Tibial nerve (tissue), 4 donors: ENCODE measurements at regions not wholly inside any gene's neighbourhood (a gene's known extent, or its start where the extent isn't known, plus 50 kb on each side); places are given as distances from the start of the nearest gene placed in this dataset.
"Not testable (repeated sequence)": the region's sequence is repeated elsewhere in the genome, so short reads cannot be mapped to it uniquely, and the experiment has no call there.

Source experiments
- DNase-seq, 2 donors: peaks; one replicate each; pipeline ENCODE4 v3.0.0-alpha.2; 2019; ENCODE audit warnings: low spot score in 2 of 2
- H3K27ac ChIP-seq, 4 donors: fragments of 200-600 bp; sonication (generic) in 3 of 4; one replicate each; pipeline ENCODE4 v1.5.1; 2017 to 2019; ENCODE audit warnings: mild to moderate bottlenecking in 1 of 4
- H3K27me3 ChIP-seq, 2 donors: fragments of 200-600 bp; sonication (generic) in 1 of 2; one replicate each; pipeline versions ENCODE4 v1.5.1 to v1.6.0; 2017 to 2019
- H3K36me3 ChIP-seq, 3 donors: fragments of 200-600 bp; sonication (generic); one replicate each; pipeline ENCODE4 v1.5.1; 2018 to 2019
- H3K4me1 ChIP-seq, 4 donors: fragments of 200-600 bp; sonication (generic) in 3 of 4; one replicate each; pipeline ENCODE4 v1.5.1; 2017 to 2019
- H3K4me3 ChIP-seq, 4 donors: fragments of 200-600 bp; sonication (generic) in 3 of 4; one replicate each; pipeline ENCODE4 v1.5.1; 2017 to 2019; ENCODE audit warnings: mild to moderate bottlenecking in 1 of 4, moderate library complexity in 1 of 4
- H3K9me3 ChIP-seq, 4 donors: fragments of 200-600 bp; sonication (generic) in 3 of 4; one replicate each; pipeline ENCODE4 v1.5.1; 2017 to 2019
- EP300 ChIP-seq, 2 donors: sonication (generic); formaldehyde crosslinking; IDR thresholded peaks; one replicate each; pipeline ENCODE4 v1.6.1; 2017; ENCODE audit warnings: antibody characterized with exemption in 2 of 2, mild to moderate bottlenecking in 1 of 2
- POLR2A ChIP-seq, 2 donors: fragments of 450-650 bp; IDR thresholded peaks; one replicate each; pipeline ENCODE4 v1.6.1; 2017; ENCODE audit warnings: antibody characterized with exemption in 2 of 2, mild to moderate bottlenecking in 2 of 2, moderate library complexity in 2 of 2
- WGBS, 2 donors: methylation state at CpG; one replicate each; pipeline ENCODE4 v1.1.5; 2018; 5-methylcytosine and 5-hydroxymethylcytosine counted together
- TF ChIP-seq, protein P1 (sequence below), 5 experiments: fragments of 200-600 bp in 3 of 5; fragments of 450-650 bp in 2 of 5; sonication (generic) in 3 of 5; IDR thresholded peaks; one replicate each; pipeline ENCODE4 v1.5.1; 2016 to 2019; ENCODE audit warnings: antibody characterized with exemption in 5 of 5, mild to moderate bottlenecking in 3 of 5, moderate library complexity in 2 of 5

DNA sequence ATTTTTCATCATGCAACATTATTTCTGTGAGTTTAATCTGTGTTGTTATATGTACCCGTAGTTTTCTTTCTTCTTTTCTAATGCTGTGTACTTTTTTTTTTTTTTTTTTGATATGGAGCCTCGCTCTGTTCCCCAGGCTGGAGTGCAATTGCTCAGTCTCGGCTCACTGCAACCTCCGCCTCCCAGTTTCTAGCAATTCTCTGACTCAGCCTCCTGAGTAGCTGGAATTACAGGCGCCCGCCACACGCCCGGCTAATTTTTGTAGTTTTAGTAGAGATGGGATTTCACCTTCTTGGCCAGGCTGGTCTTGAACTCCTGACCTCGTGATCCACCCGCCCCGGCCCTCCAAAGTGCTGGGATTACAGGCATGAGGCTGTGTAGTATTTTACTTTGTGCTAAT is 155.4 kb downstream of the GALR1 start:
- WGBS, 2 donors = 84% methylated on average over 11 of the region's 11 CpGs
- TF ChIP-seq, protein P1, sequence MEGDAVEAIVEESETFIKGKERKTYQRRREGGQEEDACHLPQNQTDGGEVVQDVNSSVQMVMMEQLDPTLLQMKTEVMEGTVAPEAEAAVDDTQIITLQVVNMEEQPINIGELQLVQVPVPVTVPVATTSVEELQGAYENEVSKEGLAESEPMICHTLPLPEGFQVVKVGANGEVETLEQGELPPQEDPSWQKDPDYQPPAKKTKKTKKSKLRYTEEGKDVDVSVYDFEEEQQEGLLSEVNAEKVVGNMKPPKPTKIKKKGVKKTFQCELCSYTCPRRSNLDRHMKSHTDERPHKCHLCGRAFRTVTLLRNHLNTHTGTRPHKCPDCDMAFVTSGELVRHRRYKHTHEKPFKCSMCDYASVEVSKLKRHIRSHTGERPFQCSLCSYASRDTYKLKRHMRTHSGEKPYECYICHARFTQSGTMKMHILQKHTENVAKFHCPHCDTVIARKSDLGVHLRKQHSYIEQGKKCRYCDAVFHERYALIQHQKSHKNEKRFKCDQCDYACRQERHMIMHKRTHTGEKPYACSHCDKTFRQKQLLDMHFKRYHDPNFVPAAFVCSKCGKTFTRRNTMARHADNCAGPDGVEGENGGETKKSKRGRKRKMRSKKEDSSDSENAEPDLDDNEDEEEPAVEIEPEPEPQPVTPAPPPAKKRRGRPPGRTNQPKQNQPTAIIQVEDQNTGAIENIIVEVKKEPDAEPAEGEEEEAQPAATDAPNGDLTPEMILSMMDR (IDR thresholded peaks at IDR 0.05) = no peak
- no peak for TF ChIP-seq POLR2A (IDR thresholded peaks at IDR 0.05)
- no peak for TF ChIP-seq EP300 (IDR thresholded peaks at IDR 0.05)
- Histone ChIP-seq H3K27ac (no peak overlapping the region), H3K4me3 (no peak overlapping the region), H3K27me3 (no peaks in the 10 kb centered on the region), H3K4me1 (no peaks in the 10 kb centered on the region), H3K36me3 (no peaks in the 10 kb centered on the region), H3K9me3 (no peaks in the 10 kb centered on the region)
- DNase-seq = no peak

DNA sequence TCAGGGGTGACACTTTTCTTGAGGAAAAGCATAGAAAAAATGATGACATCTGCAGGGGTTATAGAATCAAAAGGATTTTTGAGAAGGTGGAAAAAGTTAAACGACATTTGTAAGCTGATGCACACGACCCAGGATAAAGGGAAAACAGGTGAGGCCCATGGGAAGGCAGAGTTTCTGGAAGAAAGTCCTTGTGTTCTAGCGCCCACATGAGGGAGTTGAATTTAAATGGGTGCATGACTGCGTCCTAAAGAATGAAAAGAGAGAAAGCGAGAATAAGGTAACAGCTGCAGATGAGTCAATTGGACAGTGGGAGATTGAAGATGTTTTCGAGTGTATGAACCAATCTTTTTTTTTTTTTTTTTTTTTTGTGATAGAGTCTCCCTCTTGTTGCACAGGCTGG is 158.1 kb downstream of the GALR1 start:
- DNase-seq = no peak
- TF ChIP-seq, protein P1 (IDR thresholded peaks at IDR 0.05) = no peak
- TF ChIP-seq POLR2A (IDR thresholded peaks at IDR 0.05) = no peak
- TF ChIP-seq EP300 (IDR thresholded peaks at IDR 0.05) = no peak
- Histone ChIP-seq H3K36me3 (no peaks in the 10 kb centered on the region), H3K9me3 (no peaks in the 10 kb centered on the region), H3K4me1 (no peaks in the 10 kb centered on the region), H3K27ac (no peak overlapping the region), H3K4me3 (no peak overlapping the region), H3K27me3 (no peaks in the 10 kb centered on the region)
- 52 to 66% methylated on average over 6 of the region's 6 CpGs for WGBS, 2 donors

DNA sequence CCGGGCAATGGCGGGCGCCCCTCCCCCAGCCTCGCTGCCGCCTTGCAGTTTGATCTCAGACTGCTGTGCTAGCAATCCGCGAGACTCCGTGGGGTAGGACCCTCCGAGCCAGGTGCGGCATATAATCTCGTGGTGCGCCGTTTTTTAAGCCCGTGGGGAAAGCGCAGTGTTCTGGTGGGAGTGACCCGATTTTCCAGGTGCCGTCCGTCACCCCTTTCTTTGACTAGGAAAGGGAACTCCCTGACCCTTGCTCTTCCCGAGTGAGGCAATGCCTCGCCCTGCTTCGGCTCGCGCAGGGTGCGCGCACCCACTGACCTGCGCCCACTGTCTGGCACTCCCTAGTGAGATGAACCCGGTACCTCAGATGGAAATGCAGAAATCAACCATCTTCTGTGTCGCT is 171.9 kb downstream of the GALR1 start:
- not testable (repeated sequence) for H3K27me3 ChIP-seq, H3K36me3 ChIP-seq, DNase-seq, H3K4me1 ChIP-seq, H3K27ac ChIP-seq, H3K9me3 ChIP-seq, H3K4me3 ChIP-seq
- WGBS, 2 donors = 87 to 90% methylated on average over 20 to 25 of the region's 28 CpGs

DNA sequence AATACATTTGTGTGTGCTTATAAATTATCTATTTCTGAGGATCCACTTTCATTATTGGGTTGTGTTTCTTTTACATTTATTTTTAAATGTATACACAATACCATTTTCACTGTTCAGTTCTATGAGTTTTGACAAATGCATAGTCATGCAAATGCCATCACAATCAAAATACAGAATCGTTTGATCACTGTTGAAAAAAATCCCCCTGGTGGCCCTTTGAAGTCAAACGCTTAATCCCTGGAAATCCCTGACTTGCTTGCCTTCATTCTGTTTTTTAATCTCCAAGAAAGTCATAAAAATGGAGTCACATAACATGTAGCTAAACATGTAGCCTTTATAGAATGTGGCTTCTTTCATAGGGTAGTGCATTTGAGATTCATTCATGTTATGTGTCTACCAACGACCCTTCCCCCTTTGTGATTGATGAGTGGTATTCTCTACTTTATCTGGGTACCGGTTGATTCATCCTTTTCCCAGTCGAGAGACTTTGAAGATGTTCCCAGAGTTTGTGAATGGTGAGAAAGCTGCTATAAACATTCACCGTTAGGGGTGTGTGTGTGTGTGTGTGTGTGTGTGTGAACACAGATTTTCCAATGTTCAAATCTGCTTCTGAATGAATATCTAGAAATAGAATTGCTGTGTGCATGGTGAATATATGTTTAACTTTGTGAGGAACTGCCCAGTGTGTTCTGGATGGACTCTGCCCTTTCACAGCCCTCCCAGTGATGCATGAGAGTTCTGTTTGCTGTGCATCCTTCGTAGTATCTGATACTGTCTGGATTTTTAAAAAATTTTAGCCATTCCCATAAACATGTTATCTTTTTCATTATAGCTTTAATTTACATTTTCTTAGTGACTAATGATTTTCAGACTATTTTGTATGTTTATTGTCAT is 173.6 kb downstream of the GALR1 start:
- H3K27ac ChIP-seq = no peak overlapping the region
- 60 to 61% methylated on average over 7 of the region's 7 CpGs for WGBS, 2 donors
- H3K4me1 ChIP-seq = no peaks in the 10 kb centered on the region
- no peaks in the 10 kb centered on the region for H3K36me3 ChIP-seq
- DNase-seq = no peak
- no peaks in the 10 kb centered on the region for H3K27me3 ChIP-seq
- H3K4me3 ChIP-seq = no peak overlapping the region
- no peaks in the 10 kb centered on the region for H3K9me3 ChIP-seq
- no peak for TF ChIP-seq EP300 (IDR thresholded peaks at IDR 0.05)
- TF ChIP-seq POLR2A (IDR thresholded peaks at IDR 0.05) = no peak
- TF ChIP-seq, protein P1 (IDR thresholded peaks at IDR 0.05) = no peak

DNA sequence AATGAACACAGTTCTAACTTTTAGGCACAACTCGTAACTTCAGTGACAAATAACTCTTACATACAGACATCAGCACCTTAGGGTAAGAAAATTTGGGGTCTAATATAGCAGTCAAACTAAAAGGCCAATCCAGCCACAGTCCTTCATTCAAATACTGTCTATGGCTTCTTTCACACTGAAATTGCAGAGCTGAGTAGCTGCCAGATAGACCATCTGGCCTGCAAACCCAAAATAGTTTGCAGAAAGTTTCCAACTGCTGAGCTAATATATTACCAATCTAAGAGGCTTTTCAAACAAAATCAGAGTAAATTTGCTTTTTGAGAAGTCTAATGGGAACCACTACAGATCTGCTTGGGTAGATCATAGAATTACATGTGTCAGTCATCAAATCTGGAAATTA is 183.4 kb downstream of the GALR1 start:
- Histone ChIP-seq H3K4me1 (no peaks in the 10 kb centered on the region), H3K27me3 (no peaks in the 10 kb centered on the region), H3K4me3 (no peak overlapping the region), H3K27ac (no peak overlapping the region), H3K36me3 (no peaks in the 10 kb centered on the region), H3K9me3 (no peaks in the 10 kb centered on the region)
- TF ChIP-seq POLR2A (IDR thresholded peaks at IDR 0.05) = no peak
- TF ChIP-seq, protein P1 (IDR thresholded peaks at IDR 0.05) = no peak
- no peak for TF ChIP-seq EP300 (IDR thresholded peaks at IDR 0.05)
- WGBS, 2 donors = 54 to 72% methylated on average over 1 of the region's 1 CpG
- DNase-seq = no peak
